ENCODE measurements at regions not wholly inside any gene's neighbourhood (a gene's known extent, or its start where the extent isn't known, plus 50 kb on each side); places are given as distances from the start of the nearest gene placed in this dataset.

- DNase-seq = no peak
These were observed 361.3 kb downstream of the ENC1 start for GRCh38 chr5:74279244-74279643.

- DNase-seq = no peak
These were observed 363.1 kb downstream of the ENC1 start for GRCh38 chr5:74277418-74277817.

- DNase-seq = peak; percentile 31
These were observed 365.1 kb downstream of the ENC1 start for GRCh38 chr5:74275171-74275992.

GRCh38 chr5:74274326-74274725, 366.2 kb downstream of the ENC1 start:
- no peak for DNase-seq

GRCh38 chr5:74272831-74273451, 367.6 kb downstream of the ENC1 start:
- DNase-seq = no peak

- DNase-seq = no peak
These were observed 368.3 kb downstream of the ENC1 start for GRCh38 chr5:74272024-74272775.

GRCh38 chr5:74268297-74268696, 372.2 kb downstream of the ENC1 start:
- DNase-seq = no peak

GRCh38 chr5:74266836-74267235, 373.7 kb downstream of the ENC1 start:
- DNase-seq = no peak

GRCh38 chr5:74266132-74266531, 374.4 kb downstream of the ENC1 start:
- DNase-seq = no peak

GRCh38 chr5:74262544-74263207, 377.9 kb downstream of the ENC1 start:
- no peak for DNase-seq

- no peak for DNase-seq
These were observed 378.7 kb downstream of the ENC1 start for GRCh38 chr5:74261866-74262265.

- DNase-seq = no peak
These were observed 379.1 kb downstream of the ENC1 start for GRCh38 chr5:74261421-74261820.

- DNase-seq = no peak
These were observed 381.0 kb downstream of the ENC1 start for GRCh38 chr5:74259572-74259971.

- DNase-seq = no peak
These were observed 382.2 kb downstream of the ENC1 start for GRCh38 chr5:74258314-74258665.

GRCh38 chr5:74257645-74258313, 382.7 kb downstream of the ENC1 start:
- peak; percentile 93 for DNase-seq

- DNase-seq = peak; percentile 22
These were observed 383.4 kb downstream of the ENC1 start for GRCh38 chr5:74257060-74257527.

GRCh38 chr5:74255692-74256392, 384.7 kb downstream of the ENC1 start:
- DNase-seq = no peak

GRCh38 chr5:74254257-74254656, 386.3 kb downstream of the ENC1 start:
- DNase-seq = no peak

GRCh38 chr5:74252044-74252443, 388.5 kb downstream of the ENC1 start:
- DNase-seq = no peak

- DNase-seq = peak; percentile 54
These were observed 389.1 kb downstream of the ENC1 start for GRCh38 chr5:74251141-74252035.

All from hematopoietic multipotent progenitor cell treated with erythropoietin and hydrocortisone succinate and interleukin-3 and kit ligand, for 4 days (in vitro differentiated cells).